Gastrocnemius medialis (tissue), 4 donors: ENCODE measurements at regions not wholly inside any gene's neighbourhood (a gene's known extent, or its start where the extent isn't known, plus 50 kb on each side); places are given as distances from the start of the nearest gene placed in this dataset.

Source experiments
- CTCF ChIP-seq, 5 experiments: fragments of 450-650 bp in 3 of 5; fragments of 200-600 bp in 2 of 5; sonication (generic) in 2 of 5; IDR thresholded peaks in 4 of 5; conservative IDR thresholded peaks in 1 of 5; 1 replicate in 4 of 5; 2 replicates in 1 of 5; pipeline ENCODE4 v1.5.1; 2016 to 2019; ENCODE audit warnings: antibody characterized with exemption in 5 of 5, mild to moderate bottlenecking in 3 of 5, moderate library complexity in 3 of 5
- POLR2A ChIP-seq, 2 donors: fragments of 450-650 bp; IDR thresholded peaks; one replicate each; pipeline ENCODE4 v1.6.1; 2017; ENCODE audit warnings: antibody characterized with exemption in 2 of 2, mild to moderate bottlenecking in 2 of 2, moderate library complexity in 2 of 2

- TF ChIP-seq POLR2A (IDR thresholded peaks at IDR 0.05) = no peak
- TF ChIP-seq CTCF (IDR thresholded peaks at IDR 0.05 in 4 of 5, conservative IDR thresholded peaks at IDR 0.05 in 1 of 5) = no peak
Observed at GRCh38 chr14:55754471-55754870, 174.5 kb downstream of the KTN1 start.
